ENCODE measurements at regions not wholly inside any gene's neighbourhood (a gene's known extent, or its start where the extent isn't known, plus 50 kb on each side); places are given as distances from the start of the nearest gene placed in this dataset.

DNA sequence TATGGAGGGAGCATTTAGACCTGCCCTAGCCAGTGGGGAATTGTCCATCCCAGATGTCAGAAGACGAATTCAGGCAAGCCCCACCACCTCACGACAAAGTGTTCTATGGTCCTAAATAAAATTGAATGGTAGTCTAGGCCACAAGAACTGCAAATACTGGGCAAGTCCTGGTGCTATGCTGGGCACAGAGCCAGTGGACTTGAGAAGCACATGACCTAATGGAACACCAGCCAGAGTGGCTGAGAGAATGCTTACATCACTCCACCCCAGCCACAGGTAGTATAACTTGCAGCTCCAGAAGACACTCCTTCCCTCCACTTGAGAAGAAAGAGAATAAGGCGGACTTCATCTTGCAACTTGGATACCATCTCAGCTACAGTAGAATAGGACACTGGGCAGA, 567.3 kb upstream of the CXADR start:
- Histone ChIP-seq H3K36me3 (ENCODE audit: control insufficient read depth, insufficient read depth, low read length) (no peaks in the 10 kb centered on the region), H3K9me3 (no peaks in the 10 kb centered on the region), H3K4me3 (ENCODE audit: low read depth, low read length) (no peak overlapping the region), H3K4me1 (no peaks in the 10 kb centered on the region), H3K27me3 (replicated peaks; ENCODE audit: control insufficient read depth, insufficient read depth, low read length) (no peaks in the 10 kb centered on the region)
- no TSS peak for BruUV-seq (replicated peaks)
- intact Hi-C loops (cut with micrococcal nuclease; ENCODE audit: unreplicated experiment): no loop called here
- POLR2A ChIA-PET: no interaction called here
- Mint-ChIP-seq H3K27ac (ENCODE audit: unreplicated experiment) (no peak overlapping the region), H3K36me3 (ENCODE audit: insufficient read depth, unreplicated experiment) (no peaks in the 10 kb centered on the region), H3K27me3 (ENCODE audit: insufficient read depth, unreplicated experiment) (peaks cover 14% of the 10 kb centered on the region), H3K4me3 (ENCODE audit: unreplicated experiment) (no peak overlapping the region), H3K9me3 (ENCODE audit: unreplicated experiment) (no peaks in the 10 kb centered on the region), H3K4me1 (ENCODE audit: low read depth, unreplicated experiment) (no peaks in the 10 kb centered on the region)
- no peak for TF ChIP-seq CTCF (IDR thresholded peaks at IDR 0.05; ENCODE audit: insufficient read depth in 1 of 2, low read depth in 1 of 2, low read length in 1 of 2, severe bottlenecking in 1 of 2, unreplicated experiment in 1 of 2)
- CTCF ChIA-PET: no interaction called here
- DNase-seq: no peak

- CTCF ChIA-PET: no interaction called here
- DNase-seq: no peak
- Mint-ChIP-seq H3K9me3 (ENCODE audit: unreplicated experiment) (peaks cover 9% of the 10 kb centered on the region), H3K27me3 (ENCODE audit: insufficient read depth, unreplicated experiment) (peaks cover 6% of the 10 kb centered on the region), H3K36me3 (ENCODE audit: insufficient read depth, unreplicated experiment) (no peaks in the 10 kb centered on the region), H3K27ac (ENCODE audit: unreplicated experiment) (no peak overlapping the region), H3K4me3 (ENCODE audit: unreplicated experiment) (no peak overlapping the region), H3K4me1 (ENCODE audit: low read depth, unreplicated experiment) (no peaks in the 10 kb centered on the region)
- no TSS peak for BruUV-seq (replicated peaks)
- POLR2A ChIA-PET: no interaction called here
- peaks cover 9% of the 10 kb centered on the region; the same call in 1 of the 2 replicates for H3K4me1 ChIP-seq
- no peaks in the 10 kb centered on the region for H3K9me3 ChIP-seq
- H3K4me3 ChIP-seq (ENCODE audit: low read depth, low read length): no peak overlapping the region
- intact Hi-C loops (cut with micrococcal nuclease; ENCODE audit: unreplicated experiment): no loop called here
- no peaks in the 10 kb centered on the region for H3K27me3 ChIP-seq (replicated peaks; ENCODE audit: control insufficient read depth, insufficient read depth, low read length)
- H3K36me3 ChIP-seq (ENCODE audit: control insufficient read depth, insufficient read depth, low read length): no peaks in the 10 kb centered on the region
- no peak for TF ChIP-seq CTCF (IDR thresholded peaks at IDR 0.05; ENCODE audit: insufficient read depth in 1 of 2, low read depth in 1 of 2, low read length in 1 of 2, severe bottlenecking in 1 of 2, unreplicated experiment in 1 of 2)
These were observed 556.0 kb upstream of the CXADR start for GRCh38 chr21:16956824-16957223.

GRCh38 chr21:16965424-16965823, 547.4 kb upstream of the CXADR start:
- no peaks in the 10 kb centered on the region for H3K9me3 Mint-ChIP-seq (ENCODE audit: unreplicated experiment)
- Histone ChIP-seq H3K36me3 (ENCODE audit: control insufficient read depth, insufficient read depth, low read length) (no peaks in the 10 kb centered on the region), H3K27me3 (replicated peaks; ENCODE audit: control insufficient read depth, insufficient read depth, low read length) (no peaks in the 10 kb centered on the region), H3K4me3 (ENCODE audit: low read depth, low read length) (no peak overlapping the region), H3K9me3 (no peaks in the 10 kb centered on the region), H3K4me1 (no peaks in the 10 kb centered on the region)
- H3K27me3 Mint-ChIP-seq (ENCODE audit: insufficient read depth, unreplicated experiment): peaks cover 2% of the 10 kb centered on the region
- no peaks in the 10 kb centered on the region for H3K36me3 Mint-ChIP-seq (ENCODE audit: insufficient read depth, unreplicated experiment)
- no peak overlapping the region for H3K4me3 Mint-ChIP-seq (ENCODE audit: unreplicated experiment)
- CTCF ChIA-PET: no interaction called here
- no peak overlapping the region for H3K27ac Mint-ChIP-seq (ENCODE audit: unreplicated experiment)
- no peaks in the 10 kb centered on the region for H3K4me1 Mint-ChIP-seq (ENCODE audit: low read depth, unreplicated experiment)
- POLR2A ChIA-PET: no interaction called here
- no peak for TF ChIP-seq CTCF (IDR thresholded peaks at IDR 0.05; ENCODE audit: insufficient read depth in 1 of 2, low read depth in 1 of 2, low read length in 1 of 2, severe bottlenecking in 1 of 2, unreplicated experiment in 1 of 2)
- no TSS peak for BruUV-seq (replicated peaks)
- no peak for DNase-seq
- intact Hi-C loops (cut with micrococcal nuclease; ENCODE audit: unreplicated experiment): no loop called here
